ENCODE measurements at regions not wholly inside any gene's neighbourhood (a gene's known extent, or its start where the extent isn't known, plus 50 kb on each side); places are given as distances from the start of the nearest gene placed in this dataset.

GRCh38 chr14:83118029-83118428, 1584.4 kb upstream of the SEL1L start:
- Histone ChIP-seq H3K4me1 (no peaks in the 10 kb centered on the region), H3K27me3 (no peaks in the 10 kb centered on the region), H3K9me3 (no peaks in the 10 kb centered on the region), H3K36me3 (no peaks in the 10 kb centered on the region), H3K27ac (no peak overlapping the region), H3K4me3 (no peak overlapping the region)
- ATAC-seq (no peak), DNase-seq (no peak)
- intact Hi-C loops (cut with DNase I), result no loop called here
- TF ChIP-seq POLR2A (IDR thresholded peaks at IDR 0.05) (no peak), CTCF (IDR thresholded peaks at IDR 0.05) (no peak)
- 66% methylated on average over 6 of the region's 6 CpGs for WGBS (ENCODE audit: insufficient coverage, low coverage, low lambda C conversion rate, missing lambda C conversion rate)

- no peaks in the 10 kb centered on the region for H3K4me1 ChIP-seq
- H3K36me3 ChIP-seq, result no peaks in the 10 kb centered on the region
- TF ChIP-seq CTCF (IDR thresholded peaks at IDR 0.05), result no peak
- no peak for TF ChIP-seq POLR2A (IDR thresholded peaks at IDR 0.05)
- DNase-seq (no peak), ATAC-seq (no peak)
- no peak overlapping the region for H3K4me3 ChIP-seq
- H3K27ac ChIP-seq, result no peak overlapping the region
- 40% methylated on average over 2 of the region's 2 CpGs for WGBS (ENCODE audit: insufficient coverage, low coverage, low lambda C conversion rate, missing lambda C conversion rate)
- no peaks in the 10 kb centered on the region for H3K27me3 ChIP-seq
- no peaks in the 10 kb centered on the region for H3K9me3 ChIP-seq
- intact Hi-C loops (cut with DNase I), result no loop called here
These were observed 1586.5 kb upstream of the SEL1L start for GRCh38 chr14:83120187-83120586.

- no peak for TF ChIP-seq POLR2A (IDR thresholded peaks at IDR 0.05)
- TF ChIP-seq CTCF (IDR thresholded peaks at IDR 0.05), result no peak
- intact Hi-C loops (cut with DNase I), result no loop called here
These were observed 1592.4 kb upstream of the SEL1L start for GRCh38 chr14:83126076-83126475.

GRCh38 chr14:83128783-83129182, 1595.1 kb upstream of the SEL1L start:
- ATAC-seq, result no peak
- DNase-seq, result no peak
- intact Hi-C loops (cut with DNase I), result no loop called here
- no peaks in the 10 kb centered on the region for H3K9me3 ChIP-seq
- no peak overlapping the region for H3K4me3 ChIP-seq
- TF ChIP-seq POLR2A (IDR thresholded peaks at IDR 0.05) (no peak), CTCF (IDR thresholded peaks at IDR 0.05) (no peak)
- 48% methylated on average over 4 of the region's 4 CpGs for WGBS (ENCODE audit: insufficient coverage, low coverage, low lambda C conversion rate, missing lambda C conversion rate)
- no peak overlapping the region for H3K27ac ChIP-seq
- no peaks in the 10 kb centered on the region for H3K4me1 ChIP-seq
- no peaks in the 10 kb centered on the region for H3K36me3 ChIP-seq
- H3K27me3 ChIP-seq, result no peaks in the 10 kb centered on the region

More at GRCh38 chr14:83126076-83126475, 1592.4 kb upstream of the SEL1L start:
- no peak overlapping the region for H3K4me3 ChIP-seq
- no peaks in the 10 kb centered on the region for H3K9me3 ChIP-seq
- H3K27me3 ChIP-seq, result no peaks in the 10 kb centered on the region
- H3K36me3 ChIP-seq, result no peaks in the 10 kb centered on the region
- DNase-seq (no peak), ATAC-seq (no peak)
- WGBS (ENCODE audit: insufficient coverage, low coverage, low lambda C conversion rate, missing lambda C conversion rate), result 33% methylated on average over 4 of the region's 4 CpGs
- no peaks in the 10 kb centered on the region for H3K4me1 ChIP-seq
- no peak overlapping the region for H3K27ac ChIP-seq

- Histone ChIP-seq H3K36me3 (no peaks in the 10 kb centered on the region), H3K27ac (no peak overlapping the region), H3K4me3 (no peak overlapping the region), H3K9me3 (no peaks in the 10 kb centered on the region), H3K27me3 (no peaks in the 10 kb centered on the region), H3K4me1 (no peaks in the 10 kb centered on the region)
- intact Hi-C loops (cut with DNase I), result no loop called here
- TF ChIP-seq CTCF (IDR thresholded peaks at IDR 0.05) (no peak), POLR2A (IDR thresholded peaks at IDR 0.05) (no peak)
- no peak for DNase-seq
- no peak for ATAC-seq
- 52% methylated on average over 3 of the region's 3 CpGs for WGBS (ENCODE audit: insufficient coverage, low coverage, low lambda C conversion rate, missing lambda C conversion rate)
These were observed 1595.8 kb upstream of the SEL1L start for GRCh38 chr14:83129496-83129895.
